ENCODE measurements at regions not wholly inside any gene's neighbourhood (a gene's known extent, or its start where the extent isn't known, plus 50 kb on each side); places are given as distances from the start of the nearest gene placed in this dataset.

DNA sequence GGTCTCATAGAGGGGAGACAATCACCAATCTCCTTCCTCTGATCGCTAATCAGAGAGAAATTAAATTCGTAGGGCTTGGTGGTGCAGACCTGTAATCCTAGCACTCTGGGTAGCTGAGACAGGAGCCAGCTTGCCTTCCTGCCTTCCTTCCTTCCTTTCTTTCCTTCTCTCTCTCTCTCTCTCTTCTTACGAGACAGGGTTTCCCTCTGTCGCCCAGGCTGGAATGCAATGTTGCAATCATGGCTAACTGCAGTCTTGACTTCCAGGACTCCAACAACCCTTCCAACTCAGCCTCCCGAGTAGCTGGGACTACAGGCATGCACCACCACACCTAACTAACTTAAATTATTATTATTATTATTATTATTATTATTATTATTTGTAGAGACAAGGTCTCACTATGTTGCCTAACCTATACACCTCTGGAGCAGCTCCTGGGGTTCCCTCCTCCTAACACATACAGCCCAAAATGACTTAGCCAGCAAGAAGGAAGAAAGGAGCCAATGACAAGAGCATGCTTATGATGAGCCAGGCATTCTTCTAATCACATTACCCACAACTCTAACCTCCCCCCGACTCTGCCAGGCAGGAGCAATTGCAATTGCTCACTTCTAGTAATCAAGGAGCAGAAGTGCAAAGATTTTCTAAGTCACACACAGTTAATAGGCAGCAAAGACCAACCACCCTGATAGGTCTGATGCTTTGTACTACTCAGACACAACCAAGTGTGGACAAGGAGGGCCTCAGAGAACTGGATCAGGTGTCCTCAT lies 105.4 kb upstream of the F3 start:
- Histone ChIP-seq H3K4me1 (no peaks in the 10 kb centered on the region), H3K36me3 (no peaks in the 10 kb centered on the region), H3K27ac (no peak overlapping the region), H3K9me3 (no peaks in the 10 kb centered on the region), H3K4me3 (no peak overlapping the region), H3K27me3 (replicated peaks in 1 of 7) (no peaks in the 10 kb centered on the region)
- DNase-seq = no peak
- WGBS, 5 donors = 70 to 92% (median 78%) methylated on average over 6 of the region's 6 CpGs
- intact Hi-C loops (cut with DNase I; ENCODE audit: low total_unique reads) = no loop called here
- no peak for TF ChIP-seq POLR2AphosphoS5 (IDR thresholded peaks at IDR 0.05)
- no peak for TF ChIP-seq POLR2A (IDR thresholded peaks at IDR 0.05)
- TF ChIP-seq, protein P1, sequence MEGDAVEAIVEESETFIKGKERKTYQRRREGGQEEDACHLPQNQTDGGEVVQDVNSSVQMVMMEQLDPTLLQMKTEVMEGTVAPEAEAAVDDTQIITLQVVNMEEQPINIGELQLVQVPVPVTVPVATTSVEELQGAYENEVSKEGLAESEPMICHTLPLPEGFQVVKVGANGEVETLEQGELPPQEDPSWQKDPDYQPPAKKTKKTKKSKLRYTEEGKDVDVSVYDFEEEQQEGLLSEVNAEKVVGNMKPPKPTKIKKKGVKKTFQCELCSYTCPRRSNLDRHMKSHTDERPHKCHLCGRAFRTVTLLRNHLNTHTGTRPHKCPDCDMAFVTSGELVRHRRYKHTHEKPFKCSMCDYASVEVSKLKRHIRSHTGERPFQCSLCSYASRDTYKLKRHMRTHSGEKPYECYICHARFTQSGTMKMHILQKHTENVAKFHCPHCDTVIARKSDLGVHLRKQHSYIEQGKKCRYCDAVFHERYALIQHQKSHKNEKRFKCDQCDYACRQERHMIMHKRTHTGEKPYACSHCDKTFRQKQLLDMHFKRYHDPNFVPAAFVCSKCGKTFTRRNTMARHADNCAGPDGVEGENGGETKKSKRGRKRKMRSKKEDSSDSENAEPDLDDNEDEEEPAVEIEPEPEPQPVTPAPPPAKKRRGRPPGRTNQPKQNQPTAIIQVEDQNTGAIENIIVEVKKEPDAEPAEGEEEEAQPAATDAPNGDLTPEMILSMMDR (IDR thresholded peaks at IDR 0.05 in 8 of 11, conservative IDR thresholded peaks at IDR 0.05 in 3 of 11) = no peak

DNA sequence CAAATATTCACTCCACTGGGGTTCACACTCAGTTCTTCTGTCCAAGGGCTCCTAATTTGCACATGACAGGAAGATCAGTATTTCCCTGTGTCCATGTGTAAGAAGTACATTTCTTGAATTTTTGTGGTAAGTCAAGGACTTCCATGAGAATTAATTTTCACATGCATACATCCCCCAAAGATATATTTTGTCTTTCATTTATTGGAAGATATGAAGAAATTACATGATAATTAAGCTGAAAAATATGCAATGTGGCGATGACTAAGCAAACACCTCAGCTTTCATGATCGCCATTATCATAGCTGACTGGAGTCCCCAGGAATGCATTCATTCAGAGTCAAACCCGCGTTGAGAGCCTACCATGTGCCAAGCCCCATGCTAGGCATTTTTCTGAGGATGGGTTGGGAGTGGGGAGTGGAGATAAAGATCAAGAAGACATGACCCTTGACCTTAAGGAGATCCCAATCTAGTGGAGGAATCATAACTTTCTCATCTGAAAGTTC lies 104.6 kb upstream of the F3 start:
- DNase-seq = no peak
- intact Hi-C loops (cut with DNase I; ENCODE audit: low total_unique reads) = no loop called here
- 91 to 96% (median 96%) methylated on average over 4 of the region's 4 CpGs for WGBS, 5 donors

DNA sequence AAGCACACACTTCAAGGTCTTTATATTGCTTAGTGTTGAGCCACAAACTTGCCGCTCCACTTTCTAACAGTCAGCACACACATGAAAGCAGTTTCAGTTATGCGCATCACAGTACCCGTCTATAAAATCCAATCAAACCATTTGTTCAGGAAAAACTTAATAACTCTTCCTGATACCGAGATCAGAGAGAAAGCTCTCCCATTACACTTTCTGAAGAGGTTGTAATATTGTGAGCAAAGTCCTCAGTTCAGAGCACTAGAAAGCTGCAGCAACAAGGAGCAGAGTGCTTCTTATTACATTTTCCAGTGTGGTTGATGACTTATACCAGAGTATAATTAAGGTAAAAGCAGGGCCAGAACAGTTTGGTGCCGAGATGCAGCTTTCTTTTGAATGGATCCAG lies 102.8 kb upstream of the F3 start:
- Histone ChIP-seq H3K4me3 (no peak overlapping the region), H3K27me3 (replicated peaks in 1 of 7) (no peaks in the 10 kb centered on the region), H3K27ac (no peak overlapping the region), H3K4me1 (no peaks in the 10 kb centered on the region), H3K9me3 (peaks cover 0 to 6% (median 0%) of the 10 kb centered on the region in 8 donors), H3K36me3 (no peaks in the 10 kb centered on the region)
- WGBS, 5 donors = 81 to 95% (median 89%) methylated on average over 5 of the region's 5 CpGs
- intact Hi-C loops (cut with DNase I; ENCODE audit: low total_unique reads) = no loop called here
- DNase-seq = no peak
- TF ChIP-seq, protein P1 (IDR thresholded peaks at IDR 0.05 in 8 of 11, conservative IDR thresholded peaks at IDR 0.05 in 3 of 11) = no peak
- no peak for TF ChIP-seq POLR2AphosphoS5 (IDR thresholded peaks at IDR 0.05)
- no peak for TF ChIP-seq POLR2A (IDR thresholded peaks at IDR 0.05)

More for the DNA sequence above, 104.6 kb upstream of the F3 start:
- TF ChIP-seq, protein P1 (IDR thresholded peaks at IDR 0.05 in 8 of 11, conservative IDR thresholded peaks at IDR 0.05 in 3 of 11) = no peak
- TF ChIP-seq POLR2AphosphoS5 (IDR thresholded peaks at IDR 0.05) = no peak
- no peak for TF ChIP-seq POLR2A (IDR thresholded peaks at IDR 0.05)
- Histone ChIP-seq H3K4me3 (no peak overlapping the region), H3K9me3 (no peaks in the 10 kb centered on the region), H3K27me3 (replicated peaks in 1 of 7) (no peaks in the 10 kb centered on the region), H3K36me3 (no peaks in the 10 kb centered on the region), H3K27ac (no peak overlapping the region), H3K4me1 (no peaks in the 10 kb centered on the region)

DNA sequence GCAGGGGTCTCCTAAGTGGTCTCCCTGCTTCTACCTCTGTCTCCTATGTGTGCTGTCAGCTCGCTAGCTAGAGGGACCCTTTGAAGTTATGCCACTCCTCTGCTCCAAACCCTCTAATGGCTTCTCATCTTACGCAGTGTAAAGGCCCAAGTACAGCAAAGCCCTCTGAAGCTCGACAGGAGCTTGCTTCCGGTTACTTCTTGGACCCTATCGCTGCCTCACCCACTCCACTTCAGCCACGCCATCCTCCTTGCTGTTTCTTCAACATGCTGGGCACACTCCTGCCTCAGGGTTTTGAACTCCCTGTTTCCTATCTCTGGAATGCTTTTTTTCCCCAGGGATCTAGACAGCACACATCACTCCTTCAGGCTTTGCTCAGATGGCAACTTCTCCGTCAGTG lies 102.3 kb upstream of the F3 start:
- DNase-seq = no peak
- TF ChIP-seq, protein P1 (IDR thresholded peaks at IDR 0.05 in 8 of 11, conservative IDR thresholded peaks at IDR 0.05 in 3 of 11) = no peak
- TF ChIP-seq POLR2A (IDR thresholded peaks at IDR 0.05) (no peak), POLR2AphosphoS5 (IDR thresholded peaks at IDR 0.05) (no peak)
- Histone ChIP-seq H3K4me3 (no peak overlapping the region), H3K36me3 (no peaks in the 10 kb centered on the region), H3K9me3 (peaks cover 0 to 6% (median 0%) of the 10 kb centered on the region in 8 donors), H3K4me1 (no peaks in the 10 kb centered on the region), H3K27me3 (replicated peaks in 1 of 7) (no peaks in the 10 kb centered on the region), H3K27ac (no peak overlapping the region)
- intact Hi-C loops (cut with DNase I; ENCODE audit: low total_unique reads) = no loop called here
- 79 to 95% (median 88%) methylated on average over 7 of the region's 7 CpGs for WGBS, 5 donors

Measured in spleen (tissue), 11 donors.